Natural killer cell (primary cell): ENCODE measurements at regions not wholly inside any gene's neighbourhood (a gene's known extent, or its start where the extent isn't known, plus 50 kb on each side); places are given as distances from the start of the nearest gene placed in this dataset.
A peak's percentile ranks its signal among the peaks of the same experiment; 100 is the strongest.

Experiments used
- ATAC-seq, 3 donors: fragments of 150-1000 bp in 2 of 3; fragments of 200-7000 bp in 1 of 3; cut with Tn5 transposase; 1 replicate in 1 of 3; 2 replicates in 2 of 3; pipeline ENCODE4 v1.10.0; 2021; ENCODE audit warnings: mild to moderate bottlenecking in 2 of 3, moderate library complexity in 2 of 3
- DNase-seq, 2 donors: peaks; one replicate each; pipeline versions ENCODE4 v3.0.0 to v3.0.0-alpha.2; 2013 to 2021; ENCODE audit warnings: mixed read lengths in 1 of 2
- H3K27ac ChIP-seq: one replicate; pipeline ENCODE4 v1.5.1; 2013; ENCODE audit warnings: mild to moderate bottlenecking, low read length
- H3K27me3 ChIP-seq: one replicate; pipeline ENCODE4 v1.6.1; 2013; ENCODE audit warnings: low read length; ENCODE audit not compliant: control insufficient read depth, insufficient read depth
- H3K36me3 ChIP-seq: one replicate; pipeline ENCODE4 v1.6.1; 2013; ENCODE audit warnings: low read length; ENCODE audit not compliant: control insufficient read depth, insufficient read depth
- H3K4me1 ChIP-seq: one replicate; pipeline ENCODE4 v1.6.1; 2013; ENCODE audit warnings: low read length; ENCODE audit not compliant: control insufficient read depth, insufficient read depth
- H3K4me3 ChIP-seq: one replicate; pipeline ENCODE4 v1.5.1; 2013; ENCODE audit warnings: low read length
- H3K9me3 ChIP-seq: one replicate; pipeline ENCODE4 v1.6.1; 2013; ENCODE audit warnings: low read length; ENCODE audit not compliant: control insufficient read depth, insufficient read depth
- H3K27ac Mint-ChIP-seq, 2 donors: one replicate each; pipeline ENCODE4 v1.8.0; 2022; ENCODE audit warnings: mild to moderate bottlenecking in 2 of 2, mixed read lengths in 2 of 2, moderate library complexity in 1 of 2
- H3K27me3 Mint-ChIP-seq, 2 donors: one replicate each; pipeline ENCODE4 v1.8.0; 2022; ENCODE audit warnings: low read depth in 2 of 2, mixed read lengths in 2 of 2
- H3K36me3 Mint-ChIP-seq: one replicate; pipeline ENCODE4 v1.8.0; 2022; ENCODE audit warnings: mixed read lengths
- H3K4me1 Mint-ChIP-seq, 2 donors: one replicate each; pipeline ENCODE4 v1.8.0; 2022; ENCODE audit warnings: mixed read lengths in 2 of 2
- H3K4me3 Mint-ChIP-seq: one replicate; pipeline ENCODE4 v1.8.0; 2022; ENCODE audit warnings: mild to moderate bottlenecking, moderate library complexity, mixed read lengths
- H3K9me3 Mint-ChIP-seq, 2 donors: one replicate each; pipeline ENCODE4 v1.8.0; 2022; ENCODE audit warnings: mixed read lengths in 2 of 2
- WGBS: methylation state at CpG from one replicate; pipeline ENCODE4 v1.1.7; 2013; ENCODE audit warnings: missing lambda C conversion rate; ENCODE audit not compliant: insufficient coverage; 5-methylcytosine and 5-hydroxymethylcytosine counted together
- intact Hi-C: fragments of 100-400 bp; cut with micrococcal nuclease; formaldehyde crosslinking; loops from one replicate; pipeline ENCODE4 v1.14.2; 2022
- TF ChIP-seq, protein P1 (sequence below): fragments of 200-600 bp; IDR thresholded peaks from one replicate; pipeline ENCODE4 v1.8.0; 2022; ENCODE audit warnings: antibody characterized with exemption

DNA sequence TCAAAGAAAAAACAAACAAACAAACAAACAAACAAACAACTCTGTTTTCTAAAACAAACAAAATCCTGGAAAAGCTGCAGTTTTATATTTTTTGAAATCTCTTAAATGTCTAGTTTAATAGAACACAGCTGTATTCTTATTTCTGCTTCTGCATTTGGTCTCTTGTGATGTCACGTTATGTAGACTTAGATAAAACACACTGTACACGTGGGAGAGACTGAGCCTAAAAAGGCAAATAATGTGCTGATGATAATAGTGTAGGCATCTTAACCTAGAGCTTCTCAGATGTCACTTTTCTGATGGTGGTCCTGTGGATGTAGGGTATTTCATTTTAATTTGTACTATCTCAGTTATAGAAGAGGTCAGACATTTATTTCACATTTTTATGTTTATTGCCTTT is 261.7 kb downstream of the UTRN start:
- Histone ChIP-seq H3K36me3 (peaks cover 91% of the 10 kb centered on the region), H3K27ac (no peak overlapping the region), H3K9me3 (no peaks in the 10 kb centered on the region), H3K27me3 (no peaks in the 10 kb centered on the region), H3K4me1 (no peaks in the 10 kb centered on the region), H3K4me3 (no peak overlapping the region)
- intact Hi-C loops, result no loop called here
- H3K4me3 Mint-ChIP-seq, result no peak overlapping the region
- no peaks in the 10 kb centered on the region for H3K9me3 Mint-ChIP-seq
- peak overlapping the region; percentile 26 to 45 for H3K27ac Mint-ChIP-seq
- TF ChIP-seq, protein P1, sequence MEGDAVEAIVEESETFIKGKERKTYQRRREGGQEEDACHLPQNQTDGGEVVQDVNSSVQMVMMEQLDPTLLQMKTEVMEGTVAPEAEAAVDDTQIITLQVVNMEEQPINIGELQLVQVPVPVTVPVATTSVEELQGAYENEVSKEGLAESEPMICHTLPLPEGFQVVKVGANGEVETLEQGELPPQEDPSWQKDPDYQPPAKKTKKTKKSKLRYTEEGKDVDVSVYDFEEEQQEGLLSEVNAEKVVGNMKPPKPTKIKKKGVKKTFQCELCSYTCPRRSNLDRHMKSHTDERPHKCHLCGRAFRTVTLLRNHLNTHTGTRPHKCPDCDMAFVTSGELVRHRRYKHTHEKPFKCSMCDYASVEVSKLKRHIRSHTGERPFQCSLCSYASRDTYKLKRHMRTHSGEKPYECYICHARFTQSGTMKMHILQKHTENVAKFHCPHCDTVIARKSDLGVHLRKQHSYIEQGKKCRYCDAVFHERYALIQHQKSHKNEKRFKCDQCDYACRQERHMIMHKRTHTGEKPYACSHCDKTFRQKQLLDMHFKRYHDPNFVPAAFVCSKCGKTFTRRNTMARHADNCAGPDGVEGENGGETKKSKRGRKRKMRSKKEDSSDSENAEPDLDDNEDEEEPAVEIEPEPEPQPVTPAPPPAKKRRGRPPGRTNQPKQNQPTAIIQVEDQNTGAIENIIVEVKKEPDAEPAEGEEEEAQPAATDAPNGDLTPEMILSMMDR, result no peak
- 86% methylated on average over 2 of the region's 2 CpGs for WGBS
- no peaks in the 10 kb centered on the region for H3K27me3 Mint-ChIP-seq
- DNase-seq (no peak), ATAC-seq (no peak)
- peaks cover 41% of the 10 kb centered on the region for H3K36me3 Mint-ChIP-seq
- H3K4me1 Mint-ChIP-seq, result peaks cover 12 to 26% of the 10 kb centered on the region in 2 donors

DNA sequence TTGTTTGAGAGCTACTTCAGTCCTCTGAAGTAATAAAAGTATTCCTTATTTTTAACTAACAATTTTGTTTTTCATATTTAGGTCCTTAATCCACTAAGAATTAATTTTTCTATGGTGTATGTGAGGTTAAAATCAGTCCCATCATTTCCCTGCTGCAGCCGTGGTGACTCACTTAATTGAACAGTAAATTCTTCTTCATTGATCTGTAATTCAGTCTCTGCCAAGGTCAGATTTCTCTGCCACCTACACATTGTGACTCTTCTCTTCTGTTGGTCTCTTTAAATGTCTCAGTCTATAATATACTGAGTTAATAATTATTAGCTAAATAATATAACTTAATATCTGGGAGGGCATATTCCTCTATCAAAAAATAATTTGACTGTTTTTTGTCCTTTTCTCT is 262.3 kb downstream of the UTRN start:
- Histone ChIP-seq H3K27me3 (no peaks in the 10 kb centered on the region), H3K4me1 (no peaks in the 10 kb centered on the region), H3K36me3 (peaks cover 91% of the 10 kb centered on the region), H3K27ac (no peak overlapping the region), H3K9me3 (no peaks in the 10 kb centered on the region), H3K4me3 (no peak overlapping the region)
- Mint-ChIP-seq H3K27ac (peak overlapping the region in 1 of 2 donors; percentile 45), H3K4me1 (peaks cover 7 to 22% of the 10 kb centered on the region in 2 donors), H3K27me3 (no peaks in the 10 kb centered on the region), H3K9me3 (no peaks in the 10 kb centered on the region), H3K4me3 (no peak overlapping the region), H3K36me3 (peaks cover 47% of the 10 kb centered on the region)
- WGBS, result 100% methylated on average over 1 of the region's 1 CpG
- intact Hi-C loops, result no loop called here
- ATAC-seq (no peak), DNase-seq (no peak)
- TF ChIP-seq, protein P1, result no peak

DNA sequence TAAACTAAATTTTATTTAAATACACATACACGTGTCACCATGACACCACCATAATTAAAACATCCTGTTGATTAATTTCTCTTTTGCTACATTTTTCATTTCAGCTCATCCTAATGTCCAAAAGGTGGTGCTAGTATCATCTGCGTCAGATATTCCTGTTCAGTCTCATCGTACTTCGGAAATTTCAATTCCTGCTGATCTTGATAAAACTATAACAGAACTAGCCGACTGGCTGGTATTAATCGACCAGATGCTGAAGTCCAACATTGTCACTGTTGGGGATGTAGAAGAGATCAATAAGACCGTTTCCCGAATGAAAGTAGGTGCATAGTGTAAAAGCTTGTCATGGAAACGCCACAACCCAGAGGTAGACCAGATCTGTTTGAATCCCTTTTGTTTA is 263.4 kb downstream of the UTRN start:
- Histone ChIP-seq H3K4me3 (no peak overlapping the region), H3K27ac (no peak overlapping the region), H3K9me3 (no peaks in the 10 kb centered on the region), H3K27me3 (no peaks in the 10 kb centered on the region), H3K36me3 (peaks cover 86% of the 10 kb centered on the region), H3K4me1 (no peaks in the 10 kb centered on the region)
- ATAC-seq (no peak), DNase-seq (no peak)
- TF ChIP-seq, protein P1, result no peak
- Mint-ChIP-seq H3K9me3 (no peaks in the 10 kb centered on the region), H3K36me3 (peaks cover 48% of the 10 kb centered on the region), H3K27me3 (no peaks in the 10 kb centered on the region), H3K4me3 (no peak overlapping the region), H3K4me1 (peaks cover 3 to 19% of the 10 kb centered on the region in 2 donors), H3K27ac (peak overlapping the region; percentile 9 to 25)
- WGBS, result 95% methylated on average over 9 of the region's 9 CpGs
- intact Hi-C loops, result no loop called here
